Putamen (tissue), 1 donor: ENCODE measurements at regions not wholly inside any gene's neighbourhood (a gene's known extent, or its start where the extent isn't known, plus 50 kb on each side); places are given as distances from the start of the nearest gene placed in this dataset.
"Not testable (repeated sequence)": the region's sequence is repeated elsewhere in the genome, so short reads cannot be mapped to it uniquely, and the experiment has no call there.

Experiments used
- DNase-seq: peaks from one replicate; pipeline ENCODE4 v3.0.0-alpha.2; 2016; ENCODE audit warnings: low spot score

DNA sequence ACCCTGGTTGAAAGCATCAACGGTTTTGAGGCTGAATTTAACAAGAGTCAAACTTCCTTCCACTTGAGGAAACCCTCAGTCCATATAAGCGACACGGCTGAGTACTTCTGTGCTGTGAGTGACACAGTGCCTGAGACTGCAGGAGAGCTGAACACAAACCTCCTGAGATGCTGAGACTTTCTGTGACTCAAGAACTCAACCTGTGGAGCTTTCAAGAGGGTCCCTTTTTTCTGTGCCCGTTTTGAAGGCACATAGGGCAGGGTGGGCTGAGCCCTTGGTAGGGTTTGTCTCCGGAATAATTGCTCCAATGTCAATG, 305.3 kb upstream of the OR4E1 start:
- no peak for DNase-seq

DNA sequence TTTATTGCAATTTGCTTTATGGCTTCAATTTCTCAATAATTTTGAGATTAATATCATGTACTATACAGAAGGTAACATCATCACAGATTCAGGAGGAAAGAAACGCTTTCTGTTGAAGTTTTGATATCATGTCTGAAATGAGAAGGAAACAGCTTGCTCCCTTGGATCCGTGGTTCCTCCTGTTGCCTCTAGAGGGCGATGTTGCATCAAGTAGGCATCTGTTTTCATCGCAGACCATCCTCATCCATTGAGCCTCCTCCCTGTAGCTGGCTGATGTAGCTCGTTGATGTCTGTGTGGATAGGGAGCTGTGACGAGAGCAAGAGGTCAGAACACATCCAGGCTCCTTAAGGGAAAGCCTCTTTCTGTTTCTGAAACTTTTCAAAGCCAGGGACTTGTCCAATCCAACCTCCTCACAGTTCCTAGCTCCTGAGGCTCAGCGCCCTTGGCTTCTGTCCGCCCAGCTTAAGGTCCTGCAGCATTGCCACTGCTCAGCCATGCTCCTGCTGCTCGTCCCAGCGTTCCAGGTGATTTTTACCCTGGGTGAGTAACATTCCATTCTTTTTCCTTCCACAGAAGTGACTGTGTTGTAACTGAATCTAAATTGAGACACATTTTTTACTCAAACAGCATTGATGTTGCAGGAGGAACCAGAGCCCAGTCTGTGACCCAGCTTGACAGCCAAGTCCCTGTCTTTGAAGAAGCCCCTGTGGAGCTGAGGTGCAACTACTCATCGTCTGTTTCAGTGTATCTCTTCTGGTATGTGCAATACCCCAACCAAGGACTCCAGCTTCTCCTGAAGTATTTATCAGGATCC, 304.8 kb upstream of the OR4E1 start:
- peak; percentile 7 for DNase-seq

DNA sequence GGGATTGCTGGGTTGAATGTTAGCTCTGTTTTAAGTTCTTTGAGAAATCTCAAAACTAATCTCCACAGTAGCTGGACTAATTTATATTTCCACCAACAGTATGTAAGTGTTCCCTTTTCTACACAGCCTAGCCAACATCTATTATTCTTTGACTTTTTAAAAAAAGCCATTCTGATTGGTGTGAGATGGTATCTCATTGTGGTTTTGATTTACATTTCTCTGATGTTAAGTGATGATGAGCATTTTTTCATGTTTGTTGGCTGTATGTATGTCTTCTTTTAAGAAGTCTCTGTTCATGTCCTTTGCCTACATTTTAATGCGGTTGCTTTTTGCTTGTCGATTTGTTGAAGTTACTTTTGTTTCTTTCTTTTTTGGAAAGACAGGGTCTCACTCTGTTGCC, 301.1 kb upstream of the OR4E1 start:
- no peak for DNase-seq

- no peak for DNase-seq
Measured at GRCh38 chr14:21965042-21965441, 291.4 kb upstream of the OR4E1 start.

GRCh38 chr14:21964180-21964579, 290.6 kb upstream of the OR4E1 start:
- no peak for DNase-seq

GRCh38 chr14:21960636-21961035, 287.0 kb upstream of the OR4E1 start:
- no peak for DNase-seq

DNA sequence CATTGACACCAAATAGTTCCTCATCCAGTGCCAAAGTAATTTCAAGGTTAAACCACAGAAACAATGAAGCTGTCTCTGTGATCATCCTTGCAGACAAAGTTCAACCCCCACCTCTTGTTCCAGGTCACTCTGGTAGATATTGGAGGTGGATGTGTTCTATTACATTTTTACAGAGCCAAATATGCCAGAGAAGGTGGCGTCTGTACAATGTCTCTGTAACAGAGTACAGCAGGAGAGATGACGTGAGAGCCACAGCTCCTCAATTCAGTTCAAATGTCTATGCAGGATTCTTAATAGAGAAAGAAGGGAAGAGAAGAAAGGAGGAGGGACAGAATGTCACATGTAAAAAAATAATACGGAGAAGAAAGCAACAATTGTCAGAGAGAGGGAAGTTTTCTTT, 268.3 kb upstream of the OR4E1 start:
- no peak for DNase-seq

GRCh38 chr14:21940887-21941856, 267.6 kb upstream of the OR4E1 start:
- no peak for DNase-seq

- DNase-seq = no peak
Measured at GRCh38 chr14:21939836-21940235, 266.2 kb upstream of the OR4E1 start.

DNA sequence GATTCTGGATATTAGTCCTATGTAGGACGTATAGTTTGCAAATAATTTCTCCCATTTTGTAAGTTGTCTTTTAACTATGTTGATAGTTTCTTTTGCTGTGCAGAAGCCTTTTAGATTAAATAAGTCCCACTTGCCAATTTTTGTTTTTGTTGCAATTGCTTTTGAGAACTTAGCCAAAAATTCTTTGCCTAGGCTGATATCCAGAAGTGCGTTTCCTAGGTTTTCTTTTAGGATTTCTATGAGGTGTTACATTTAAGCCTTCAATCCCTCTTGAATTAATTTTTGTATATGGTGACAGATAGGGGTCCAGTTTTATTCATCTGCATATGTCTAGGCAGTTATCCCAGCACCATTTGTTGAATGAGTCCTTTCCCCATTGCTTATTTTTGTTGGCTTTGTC, 264.4 kb upstream of the OR4E1 start:
- DNase-seq = no peak

- no peak for DNase-seq
Measured at GRCh38 chr14:21933681-21934080, 260.1 kb upstream of the OR4E1 start.

- no peak for DNase-seq
Measured at GRCh38 chr14:21924479-21924878, 250.9 kb upstream of the OR4E1 start.

- DNase-seq = no peak
Measured at GRCh38 chr14:21923820-21924219, 250.2 kb upstream of the OR4E1 start.

- no peak for DNase-seq
Measured at GRCh38 chr14:21921453-21921852, 247.8 kb upstream of the OR4E1 start.

DNA sequence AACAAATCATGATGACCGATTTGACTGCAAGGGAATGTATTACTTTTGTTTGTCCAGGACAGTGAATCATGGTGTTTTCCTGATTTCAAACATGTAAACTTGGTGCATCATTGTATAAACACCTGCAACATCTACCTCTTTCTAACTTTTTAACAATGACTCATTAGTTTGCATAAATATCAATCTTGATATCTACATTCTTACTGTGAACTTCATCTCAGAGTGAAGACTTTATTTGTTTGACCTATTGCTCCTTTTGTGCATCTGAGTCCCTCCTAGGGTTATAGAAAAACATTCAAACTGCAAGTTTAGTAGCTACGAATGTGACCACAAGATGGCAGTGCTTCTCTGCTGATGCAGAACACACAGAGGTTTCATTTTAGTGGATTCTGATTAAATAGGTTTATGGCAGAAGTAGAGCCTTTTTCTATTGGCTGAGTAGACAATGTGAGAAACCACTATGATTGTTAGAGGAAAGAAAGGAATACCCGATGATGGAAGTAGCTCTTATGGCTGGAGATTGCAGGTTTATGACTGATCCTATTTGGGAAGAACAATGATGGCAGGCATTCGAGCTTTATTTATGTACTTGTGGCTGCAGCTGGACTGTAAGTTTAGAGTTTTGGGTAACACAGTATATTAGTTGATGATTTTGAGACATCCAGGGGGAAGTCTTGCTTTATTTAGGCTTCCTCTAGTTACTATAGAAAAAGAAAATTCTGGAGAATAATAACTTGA, 244.2 kb upstream of the OR4E1 start:
- peak; percentile 61 for DNase-seq

- DNase-seq = no peak
Measured at GRCh38 chr14:21915826-21916225, 242.2 kb upstream of the OR4E1 start.

DNA sequence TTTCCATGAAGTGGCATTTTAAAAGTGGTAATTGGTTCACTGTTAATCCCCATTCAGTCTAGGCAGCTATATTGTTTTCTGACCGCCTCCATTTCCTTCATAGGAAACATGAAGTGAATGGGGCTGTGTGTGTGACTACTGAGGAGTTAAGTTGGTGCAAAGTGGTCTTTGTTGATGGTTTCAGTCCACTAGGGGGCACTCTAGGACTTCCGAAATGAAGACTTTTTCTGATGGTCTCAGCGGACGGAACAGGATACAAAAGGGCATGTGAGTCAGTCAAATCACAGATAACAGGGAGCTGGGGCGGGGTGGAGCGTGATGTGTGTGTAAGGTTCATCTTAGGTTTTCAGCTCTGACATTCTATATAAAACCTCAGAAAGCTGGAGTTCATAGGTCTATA, 240.1 kb upstream of the OR4E1 start:
- peak; percentile 66 for DNase-seq

DNA sequence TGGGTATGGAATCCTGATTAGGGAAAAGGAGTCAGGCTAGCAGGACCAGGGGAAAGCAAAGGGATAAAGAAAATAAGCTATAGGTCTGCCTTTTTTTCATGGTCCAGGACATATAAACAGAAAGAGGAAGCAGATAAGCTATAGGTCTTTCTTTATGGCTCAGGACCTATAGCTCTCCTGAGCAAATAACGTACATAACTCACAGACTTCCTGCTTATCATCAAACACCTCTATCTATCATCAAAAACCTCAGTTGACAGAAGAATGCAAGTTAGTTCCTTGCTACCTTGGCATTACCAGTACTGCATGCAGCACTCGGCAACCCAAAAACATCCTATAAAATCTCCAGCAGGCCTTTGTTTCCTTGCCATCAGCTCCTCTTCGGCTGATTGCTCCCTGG, 238.7 kb upstream of the OR4E1 start:
- no peak for DNase-seq

GRCh38 chr14:21911877-21912276, 238.3 kb upstream of the OR4E1 start:
- no peak for DNase-seq

- no peak for DNase-seq
Measured at GRCh38 chr14:21910260-21910659, 236.6 kb upstream of the OR4E1 start.

DNA sequence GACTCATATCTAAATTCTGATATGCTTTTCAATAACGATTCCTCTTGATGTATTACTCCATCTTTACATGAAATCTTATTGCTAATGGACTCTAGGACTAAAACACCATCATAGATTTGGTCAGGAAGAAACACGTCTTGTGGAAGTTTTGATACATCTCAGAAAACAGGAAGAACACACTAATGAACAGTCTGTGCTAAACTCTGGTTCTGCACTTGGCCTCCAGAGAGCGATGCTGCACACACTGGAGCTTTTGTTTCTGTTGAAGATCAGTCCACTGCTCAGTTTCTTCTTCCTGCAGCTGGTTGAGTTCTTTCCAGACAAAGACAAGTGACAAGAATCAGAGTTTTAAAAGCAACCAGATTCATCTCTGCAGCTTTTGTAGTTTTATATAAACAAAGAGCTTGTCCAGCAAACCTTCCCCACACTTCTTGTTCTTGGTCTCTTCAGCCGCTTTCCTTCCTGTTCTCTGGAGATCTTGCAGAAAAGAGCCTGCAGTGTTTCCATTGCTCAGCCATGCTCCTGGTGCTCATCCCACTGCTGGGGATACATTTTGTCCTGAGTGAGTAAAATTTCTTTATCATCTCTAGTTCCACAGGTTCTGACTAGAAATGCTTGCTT, 229.1 kb upstream of the OR4E1 start:
- DNase-seq = peak; percentile 40

DNA sequence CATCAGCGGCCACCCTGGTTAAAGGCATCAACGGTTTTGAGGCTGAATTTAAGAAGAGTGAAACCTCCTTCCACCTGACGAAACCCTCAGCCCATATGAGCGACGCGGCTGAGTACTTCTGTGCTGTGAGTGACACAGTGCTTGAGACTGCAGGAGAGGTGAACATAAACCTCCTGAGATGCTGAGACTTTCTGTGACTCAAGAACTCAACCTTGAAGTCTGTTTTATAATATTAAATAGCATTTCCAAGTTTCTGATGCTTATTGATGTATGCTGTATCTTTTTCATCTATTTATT, 221.2 kb upstream of the OR4E1 start:
- not testable (repeated sequence) for DNase-seq
